NCI-H2029 (cell line): ENCODE measurements at regions not wholly inside any gene's neighbourhood (a gene's known extent, or its start where the extent isn't known, plus 50 kb on each side); places are given as distances from the start of the nearest gene placed in this dataset.
"Not testable (repeated sequence)": the region's sequence is repeated elsewhere in the genome, so short reads cannot be mapped to it uniquely, and the experiment has no call there.

Source experiments
- DNase-seq: peaks from one replicate; lab custom pipeline; 2025; lab: John Stamatoyannopoulos, UW

- no peak for DNase-seq
Observed at GRCh38 chr1:4120557-4121292, 220.7 kb upstream of the C1orf174 start.

GRCh38 chr1:4121293-4121684, 221.2 kb upstream of the C1orf174 start:
- DNase-seq, result no peak

- DNase-seq, result no peak
Observed at GRCh38 chr1:4121834-4122512, 221.9 kb upstream of the C1orf174 start.

GRCh38 chr1:4122513-4123160, 222.6 kb upstream of the C1orf174 start:
- no peak for DNase-seq

GRCh38 chr1:4124631-4125145, 224.6 kb upstream of the C1orf174 start:
- no peak for DNase-seq

GRCh38 chr1:4126251-4126650, 226.2 kb upstream of the C1orf174 start:
- DNase-seq, result no peak

- DNase-seq, result no peak
Observed at GRCh38 chr1:4126731-4127591, 226.9 kb upstream of the C1orf174 start.

GRCh38 chr1:4127592-4128140, 227.6 kb upstream of the C1orf174 start:
- no peak for DNase-seq

- DNase-seq, result no peak
Observed at GRCh38 chr1:4128616-4129015, 228.5 kb upstream of the C1orf174 start.

- DNase-seq, result no peak
Observed at GRCh38 chr1:4129693-4130092, 229.6 kb upstream of the C1orf174 start.

GRCh38 chr1:4130096-4130495, 230.0 kb upstream of the C1orf174 start:
- no peak for DNase-seq

GRCh38 chr1:4131734-4132133, 231.7 kb upstream of the C1orf174 start:
- no peak for DNase-seq

GRCh38 chr1:4132352-4133296, 232.6 kb upstream of the C1orf174 start:
- DNase-seq, result no peak

- DNase-seq, result no peak
Observed at GRCh38 chr1:4133297-4133938, 233.3 kb upstream of the C1orf174 start.

- no peak for DNase-seq
Observed at GRCh38 chr1:4133939-4134321, 233.9 kb upstream of the C1orf174 start.

- not testable (repeated sequence) for DNase-seq
Observed at GRCh38 chr1:4135853-4136252, 235.8 kb upstream of the C1orf174 start.

GRCh38 chr1:4137621-4138415, 237.7 kb upstream of the C1orf174 start:
- no peak for DNase-seq

GRCh38 chr1:4139646-4140045, 239.6 kb upstream of the C1orf174 start:
- no peak for DNase-seq

GRCh38 chr1:4140241-4140640, 240.2 kb upstream of the C1orf174 start:
- DNase-seq, result no peak
